GM21786 (cell line): ENCODE measurements at regions not wholly inside any gene's neighbourhood (a gene's known extent, or its start where the extent isn't known, plus 50 kb on each side); places are given as distances from the start of the nearest gene placed in this dataset.

Experiments
- ATAC-seq: cut with Tn5 transposase; IDR thresholded peaks from one replicate; pipeline ENCODE4 v1.9.1; 2021; ENCODE audit not compliant: unreplicated experiment

DNA sequence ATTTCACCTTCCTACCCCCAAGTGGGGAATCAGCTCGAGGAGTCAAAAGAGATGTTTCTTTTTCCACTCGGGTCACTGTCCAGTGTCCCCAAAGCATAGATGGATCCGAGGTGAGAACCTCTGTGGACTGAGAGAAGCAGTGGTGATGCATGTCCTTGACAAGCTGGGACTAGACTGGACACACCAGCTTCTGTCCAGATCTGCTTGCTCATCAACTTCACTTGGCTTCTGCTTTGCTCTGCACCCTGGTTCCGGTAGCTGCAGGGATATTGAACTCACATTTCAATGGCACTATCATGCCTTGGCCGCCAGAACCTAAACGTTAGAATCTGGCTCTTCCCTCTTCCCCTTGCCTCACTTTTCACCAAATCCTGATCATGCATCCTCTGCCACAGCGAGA is 50.3 kb upstream of the CXCL12 start:
- ATAC-seq: no peak

DNA sequence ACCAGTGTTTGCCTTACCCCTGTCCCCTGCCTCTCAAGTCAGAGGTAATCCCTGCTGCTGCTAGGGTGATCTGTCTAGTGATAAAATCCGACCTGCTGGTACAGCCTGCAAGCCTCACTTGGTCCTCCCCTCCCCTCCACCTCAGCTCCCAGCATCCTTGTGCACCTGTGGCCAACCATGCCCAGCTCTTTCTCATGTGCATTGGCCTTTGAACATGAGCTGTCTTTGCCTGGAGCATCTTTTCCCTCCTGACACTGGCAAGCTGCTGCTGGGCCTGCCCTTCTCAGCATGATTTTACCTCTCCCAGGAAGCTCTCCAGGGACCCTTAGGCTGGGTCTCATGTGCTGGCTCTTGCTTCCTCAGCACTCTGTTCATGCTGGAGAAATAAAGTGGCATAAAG is 51.3 kb upstream of the CXCL12 start:
- no peak for ATAC-seq

DNA sequence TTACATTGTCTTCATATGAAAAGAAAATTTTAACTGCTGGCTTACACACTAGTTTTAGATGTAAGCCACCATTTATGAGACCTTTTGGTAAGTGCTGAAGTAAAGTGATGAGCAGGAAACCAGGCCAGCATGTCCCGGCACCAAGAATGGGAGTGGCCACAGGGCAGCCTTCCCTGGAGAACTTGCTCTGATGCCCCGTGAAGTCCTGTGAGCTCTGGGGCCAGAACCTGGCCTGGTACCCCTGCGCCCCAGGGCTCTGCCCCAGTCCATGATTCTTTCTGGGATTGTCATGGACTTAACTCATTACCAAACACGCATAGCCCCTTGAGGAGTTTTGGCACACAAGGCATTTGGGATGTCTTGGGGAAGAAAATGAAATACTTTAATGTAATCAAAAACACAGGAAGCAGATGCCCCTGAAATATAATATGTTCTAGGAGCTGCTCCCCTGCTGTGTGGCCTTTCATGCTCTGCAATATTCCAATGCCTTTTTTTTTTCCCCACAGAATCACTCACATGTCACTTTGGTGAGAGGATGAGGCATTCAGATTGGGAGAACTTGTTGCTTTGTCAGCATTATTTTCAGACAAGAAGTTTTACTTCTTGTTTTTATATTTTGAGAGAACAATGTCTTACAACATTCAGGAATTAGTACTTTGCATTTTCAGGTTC is 53.1 kb upstream of the CXCL12 start:
- ATAC-seq: no peak

DNA sequence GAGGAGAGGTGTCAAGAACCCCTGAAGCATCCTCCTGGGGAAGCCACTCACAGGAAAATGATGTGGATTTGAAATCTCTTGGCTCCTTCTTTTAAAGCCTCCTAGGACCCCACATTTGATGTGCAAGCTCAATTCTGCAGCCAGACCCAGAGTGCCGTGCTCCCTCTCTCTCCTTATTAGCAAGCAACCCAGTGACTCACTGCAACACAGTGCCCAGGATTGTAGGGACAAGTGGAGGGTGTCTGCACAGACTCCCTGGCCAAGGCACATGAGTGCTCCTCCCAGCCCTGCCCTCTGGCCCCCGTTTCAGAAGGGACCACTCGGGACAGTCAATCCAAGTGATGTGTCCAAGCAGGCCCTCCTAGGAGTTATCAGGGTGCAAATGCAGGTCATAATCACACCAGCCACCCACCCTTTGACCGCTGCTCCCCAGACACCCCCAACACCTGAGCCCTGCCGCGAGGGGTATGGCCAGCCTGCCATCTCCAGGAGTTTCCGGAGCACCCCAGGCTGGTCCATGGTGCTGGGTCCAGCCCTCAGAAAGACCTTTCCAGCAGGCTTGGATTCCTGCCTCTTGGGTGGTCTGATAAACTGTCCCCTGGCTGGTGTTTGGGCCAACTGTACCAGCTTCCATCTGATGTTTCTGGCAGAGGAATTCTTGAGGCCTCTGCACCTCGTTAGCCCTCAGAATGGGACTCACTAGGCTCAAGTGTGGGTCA is 54.5 kb upstream of the CXCL12 start:
- no peak for ATAC-seq

DNA sequence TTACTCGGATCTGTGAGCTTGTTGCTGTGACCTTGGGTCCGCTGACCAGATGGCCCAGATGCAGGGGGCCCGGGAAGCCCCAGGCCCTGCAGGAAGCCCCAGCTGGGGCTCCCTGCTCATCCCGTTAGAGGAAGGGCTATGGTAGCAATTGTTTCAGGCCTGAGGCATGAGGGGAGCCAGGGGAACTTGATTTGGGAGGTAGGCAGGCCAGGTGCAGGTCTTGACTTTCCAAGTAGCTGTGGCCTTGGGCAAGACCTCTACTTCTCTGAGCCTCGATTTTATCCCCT is 55.0 kb upstream of the CXCL12 start:
- no peak for ATAC-seq

- ATAC-seq: no peak
Observed at GRCh38 chr10:44457259-44457658, 72.4 kb upstream of the CXCL12 start.

DNA sequence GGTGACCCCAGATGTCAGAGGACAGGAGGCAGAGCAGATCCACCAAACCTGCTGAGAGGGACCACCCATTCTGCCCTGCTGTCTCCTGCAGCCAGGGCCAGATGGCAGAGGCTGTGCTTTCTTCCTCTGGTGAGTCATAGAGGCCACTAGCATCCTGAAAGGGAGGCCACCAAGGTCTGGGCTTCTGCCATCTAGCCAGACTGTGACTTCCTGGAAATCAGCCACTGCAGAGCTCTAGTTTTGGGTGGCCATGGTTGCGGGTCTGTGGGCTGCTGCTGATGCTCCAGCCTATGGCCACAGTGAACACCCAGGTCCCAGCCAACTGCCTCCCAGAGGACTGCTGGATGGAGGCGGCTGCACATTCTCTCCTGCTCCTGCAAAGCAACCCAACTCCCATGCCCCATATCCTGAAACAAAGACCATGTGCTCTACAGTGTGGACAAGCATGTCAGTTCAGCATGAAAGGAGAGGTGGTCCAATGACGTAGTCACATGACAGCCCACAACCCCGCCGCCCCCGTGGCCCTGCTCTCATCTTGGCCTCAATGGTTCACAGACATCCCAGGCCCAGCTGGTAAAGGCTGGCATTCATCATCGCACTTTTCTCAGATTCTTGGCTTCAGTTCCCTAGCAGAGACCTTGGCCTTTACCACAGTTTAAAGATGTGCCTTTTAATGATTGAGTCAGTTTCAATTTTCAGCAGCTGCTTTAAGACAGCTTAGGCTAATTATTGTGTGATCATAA is 73.9 kb upstream of the CXCL12 start:
- no peak for ATAC-seq

- no peak for ATAC-seq
Observed at GRCh38 chr10:44459671-44460070, 74.8 kb upstream of the CXCL12 start.

GRCh38 chr10:44460416-44460815 is 75.5 kb upstream of the CXCL12 start:
- ATAC-seq: no peak

DNA sequence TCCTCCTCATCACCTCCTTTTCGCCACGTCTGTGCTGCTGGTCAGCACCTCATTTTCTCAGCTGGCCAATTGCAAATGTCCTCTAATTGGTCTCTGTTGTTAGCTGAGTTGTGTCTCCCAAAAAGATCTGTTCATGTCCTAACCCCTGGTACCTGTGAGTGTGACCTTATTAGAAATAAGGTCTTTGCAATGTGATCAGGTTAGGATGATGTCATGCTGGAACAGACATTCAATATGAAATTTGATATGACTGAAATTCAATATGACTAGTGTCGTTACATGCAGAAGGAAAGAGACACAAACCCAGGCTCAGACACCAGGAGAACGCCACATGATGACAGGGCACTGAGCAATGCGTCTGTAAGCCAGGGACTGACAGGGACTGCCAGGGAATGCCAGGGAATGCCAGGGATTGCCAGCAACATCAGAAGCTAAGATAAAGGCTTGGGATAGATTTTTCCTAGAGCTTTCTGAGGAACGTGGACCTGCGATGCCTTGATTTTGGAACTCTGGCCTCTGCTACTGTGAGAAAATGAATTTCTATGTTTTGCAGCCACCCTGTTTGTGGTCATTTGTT is 77.5 kb upstream of the CXCL12 start:
- ATAC-seq: no peak

DNA sequence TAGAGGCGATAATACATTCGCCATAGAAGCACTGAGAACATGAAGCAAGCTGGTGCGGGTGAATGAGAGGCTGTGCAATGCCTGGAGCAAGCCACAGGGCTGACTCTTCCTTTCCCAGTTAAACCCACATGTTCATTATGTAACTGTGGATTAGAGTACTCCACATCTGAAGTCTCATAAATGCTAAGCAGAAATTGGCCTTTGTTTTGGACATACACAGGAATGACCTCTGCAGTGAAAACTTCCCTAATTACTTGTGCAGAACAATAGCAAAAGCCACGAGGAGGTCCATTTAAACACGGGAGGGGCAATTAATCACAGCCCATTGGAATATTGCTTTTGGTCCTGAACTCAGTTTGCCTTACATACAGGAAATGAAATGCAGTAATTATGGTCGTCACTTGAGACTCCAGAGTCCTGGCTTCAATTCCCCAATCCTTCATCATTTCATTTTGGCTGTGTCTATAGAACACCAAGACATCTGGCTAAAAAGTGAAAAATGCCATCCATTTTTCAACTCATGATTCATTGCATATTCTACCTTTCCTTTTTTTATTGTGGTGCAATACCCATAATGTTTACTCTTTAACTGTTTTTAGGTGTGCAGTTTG is 78.7 kb upstream of the CXCL12 start:
- ATAC-seq: no peak

- no peak for ATAC-seq
Observed at GRCh38 chr10:44464503-44464902, 79.6 kb upstream of the CXCL12 start.

- no peak for ATAC-seq
Observed at GRCh38 chr10:44465401-44466115, 80.7 kb upstream of the CXCL12 start.

DNA sequence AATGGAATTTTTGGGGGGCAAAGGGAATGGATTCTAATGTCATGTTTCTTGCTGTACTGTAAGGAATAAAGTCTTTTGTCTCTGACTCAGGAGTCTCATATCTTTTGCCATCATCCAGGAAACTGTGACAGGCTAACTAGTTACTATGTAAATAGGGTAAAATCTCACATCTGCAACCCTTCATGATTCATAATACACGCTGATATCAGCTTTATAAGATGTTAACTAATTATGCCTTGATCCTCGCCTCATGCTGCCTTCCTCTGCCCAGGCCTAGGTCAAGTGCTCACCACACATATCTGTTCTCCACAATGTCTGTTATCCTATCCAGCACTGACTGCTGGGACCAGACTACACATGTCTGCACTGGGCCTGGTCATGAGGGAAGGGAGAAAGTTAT is 81.3 kb upstream of the CXCL12 start:
- ATAC-seq: no peak

- ATAC-seq: no peak
Observed at GRCh38 chr10:44467090-44467489, 82.2 kb upstream of the CXCL12 start.

GRCh38 chr10:44467900-44468299 is 83.0 kb upstream of the CXCL12 start:
- ATAC-seq: no peak

DNA sequence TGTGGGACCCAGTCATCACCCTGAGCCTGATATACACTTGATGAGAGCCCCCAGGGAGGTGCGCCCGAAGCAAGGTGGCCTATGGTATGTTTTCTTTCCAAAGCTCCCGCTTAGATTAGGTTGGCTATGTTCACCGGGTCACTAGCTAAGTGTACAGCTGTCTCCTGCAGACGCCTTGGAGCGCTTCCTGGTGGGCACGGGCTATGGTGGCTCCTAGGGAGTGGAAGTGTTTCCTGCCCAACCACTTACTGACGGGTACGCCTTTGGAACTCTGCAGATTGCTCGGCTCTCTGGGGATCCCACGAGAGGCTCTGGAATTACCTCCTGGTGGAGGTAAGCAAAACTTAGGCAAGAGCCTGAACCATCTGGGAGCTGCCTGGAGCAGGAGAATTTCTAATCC is 83.6 kb upstream of the CXCL12 start:
- no peak for ATAC-seq

DNA sequence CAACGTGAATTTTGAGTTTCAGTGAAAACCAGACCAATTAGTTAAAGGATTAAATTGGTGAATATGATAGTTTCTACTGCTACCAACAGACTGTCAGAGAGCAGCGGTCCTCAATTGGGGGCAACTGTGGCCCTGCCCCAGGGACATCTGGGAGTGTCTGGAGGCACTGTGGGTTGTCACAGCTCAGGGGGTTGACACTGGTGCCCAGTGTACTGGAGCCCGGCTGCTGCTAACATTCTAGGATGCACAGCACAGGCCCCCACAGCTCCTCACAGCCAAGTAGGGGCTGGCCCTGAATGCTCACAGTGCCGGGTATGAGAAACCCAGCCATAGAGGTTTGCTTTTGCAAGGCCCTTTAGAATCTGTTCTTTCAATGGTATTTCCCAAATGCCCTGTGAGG is 84.1 kb upstream of the CXCL12 start:
- ATAC-seq: no peak

- ATAC-seq: no peak
Observed at GRCh38 chr10:44470784-44471183, 85.9 kb upstream of the CXCL12 start.

GRCh38 chr10:44471410-44471809 is 86.5 kb upstream of the CXCL12 start:
- ATAC-seq: no peak

DNA sequence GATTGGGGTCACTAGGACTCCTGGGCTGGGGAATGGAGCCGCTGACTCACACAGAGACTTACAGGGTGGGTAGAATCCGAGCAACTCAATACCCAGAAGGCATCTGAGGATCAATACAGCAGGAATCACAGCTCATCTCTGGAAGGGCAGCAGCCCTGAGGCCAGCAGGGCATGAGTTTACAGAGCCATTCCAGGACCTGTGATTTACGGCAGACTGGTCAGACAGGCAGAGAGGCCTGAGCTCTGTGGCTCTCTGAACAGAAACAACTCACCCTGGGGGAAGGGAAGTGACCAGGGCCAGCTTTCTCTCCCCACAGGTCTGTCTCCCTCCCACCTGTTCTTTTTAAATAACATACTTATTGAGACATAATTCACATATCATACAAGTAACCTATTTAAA is 88.2 kb upstream of the CXCL12 start:
- no peak for ATAC-seq
